ENCODE measurements at regions not wholly inside any gene's neighbourhood (a gene's known extent, or its start where the extent isn't known, plus 50 kb on each side); places are given as distances from the start of the nearest gene placed in this dataset.

DNA sequence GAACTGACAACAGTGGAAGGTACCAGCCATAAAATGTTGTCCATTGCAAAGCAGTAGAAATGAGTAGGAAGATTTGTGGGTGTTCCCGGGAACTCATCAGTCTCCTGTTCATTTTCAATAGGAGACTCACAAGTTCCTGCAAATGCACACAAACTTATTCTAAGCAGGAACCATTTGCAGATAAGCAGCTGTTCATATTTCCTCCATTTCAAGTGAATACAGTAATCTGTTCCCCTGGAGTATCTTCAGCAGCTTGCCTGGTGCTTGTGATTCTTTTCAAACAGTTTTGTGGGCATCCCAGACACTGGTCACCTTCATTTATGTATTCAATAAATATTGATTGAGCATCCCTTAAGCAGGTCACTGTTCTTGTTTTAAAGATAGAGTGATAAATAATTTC, 1315.5 kb upstream of the C9orf72 start:
- H3K36me3 ChIP-seq (ENCODE audit: control insufficient read depth in 2 of 4, insufficient read depth in 4 of 4, low read length in 3 of 4): no peaks in the 10 kb centered on the region
- H2BK15ac ChIP-seq (ENCODE audit: low read length): no peak overlapping the region
- H3K4ac ChIP-seq (replicated peaks; ENCODE audit: insufficient read length, low read depth, low read length): no peak overlapping the region
- H3K79me1 ChIP-seq (ENCODE audit: low read depth, low read length): no peaks in the 10 kb centered on the region
- H4K20me1 ChIP-seq (replicated peaks in 1 of 2; ENCODE audit: control insufficient read depth in 1 of 2, insufficient read depth in 2 of 2, low read length in 2 of 2): no peaks in the 10 kb centered on the region
- no peak for FAIRE-seq
- no peak for DNase-seq (ENCODE audit: low read depth in 1 of 2, low spot score in 2 of 2)
- H3K9ac ChIP-seq (replicated peaks in 1 of 4; ENCODE audit: extremely low read depth in 1 of 4, low read depth in 3 of 4, low read length in 3 of 4): no peak overlapping the region
- H3K27ac ChIP-seq (ENCODE audit: low read depth, low read length): no peak overlapping the region
- no peak overlapping the region for H3K4me3 ChIP-seq (ENCODE audit: extremely low read depth in 1 of 4, insufficient read depth in 2 of 4, low read depth in 3 of 4, low read length in 4 of 4)
- H4K5ac ChIP-seq (ENCODE audit: insufficient read length, low read depth, low read length): no peak overlapping the region
- ChIA-PET POLR2A (ENCODE audit: partially characterized antibody) (no interaction called here), CTCF (ENCODE audit: partially characterized antibody) (interaction anchor here (1.1 kb wide), 1 partner anchor 115 kb away, joined by 3 read pairs; no protein-coding TSS in a partner anchor)
- no peak overlapping the region for H2BK120ac ChIP-seq (replicated peaks; ENCODE audit: low read depth, low read length)
- H2BK20ac ChIP-seq (ENCODE audit: low read length): no peak overlapping the region
- no peaks in the 10 kb centered on the region for H3K4me1 ChIP-seq (replicated peaks in 1 of 4; ENCODE audit: control insufficient read depth in 3 of 4, insufficient read depth in 4 of 4, low read length in 3 of 4)
- H3K9me3 ChIP-seq (ENCODE audit: insufficient read depth in 2 of 2, low read depth in 1 of 2, low read length in 1 of 2): no peaks in the 10 kb centered on the region
- H2BK5ac ChIP-seq (ENCODE audit: low read depth, low read length): no peak overlapping the region
- H3K14ac ChIP-seq (ENCODE audit: insufficient read length): no peak overlapping the region
- H3K18ac ChIP-seq (ENCODE audit: extremely low read depth, low read length): no peak overlapping the region
- H3K56ac ChIP-seq (replicated peaks; ENCODE audit: insufficient read length, low read depth, low read length): no peak overlapping the region
- no peak overlapping the region for H4K91ac ChIP-seq (replicated peaks; ENCODE audit: insufficient read length, low read length)
- H2BK12ac ChIP-seq (ENCODE audit: low read depth, low read length): no peak overlapping the region
- H4K8ac ChIP-seq (ENCODE audit: extremely low read depth, insufficient read depth, low read length): no peak overlapping the region
- WGBS, 2 experiments (ENCODE audit: extremely low coverage in 1 of 2, insufficient coverage in 1 of 2, insufficient read length in 1 of 2, insufficient replicate concordance in 2 of 2, low coverage in 1 of 2, low lambda C conversion rate in 2 of 2, missing lambda C conversion rate in 1 of 2): 100% methylated on average over 1 of the region's 1 CpG; no CpG with 5 or more reads in 1 of the 2 experiments
- H2AFZ ChIP-seq (ENCODE audit: low read length): no peak overlapping the region
- H3K27me3 ChIP-seq (replicated peaks in 1 of 4; ENCODE audit: control insufficient read depth in 3 of 4, extremely low read depth in 1 of 4, insufficient read depth in 3 of 4, low read length in 3 of 4): no peaks in the 10 kb centered on the region
- no peak overlapping the region for H3K23ac ChIP-seq (ENCODE audit: insufficient read length)
- no peak overlapping the region for H3K4me2 ChIP-seq (ENCODE audit: insufficient read depth in 1 of 2, low read depth in 2 of 2, low read length in 2 of 2)
- no peak overlapping the region for H2AK5ac ChIP-seq (ENCODE audit: low read depth, low read length)
- H3K79me2 ChIP-seq (ENCODE audit: control insufficient read depth in 1 of 2, insufficient read depth in 2 of 2, low read length in 2 of 2): no peaks in the 10 kb centered on the region
- no peaks in the 10 kb centered on the region for H3K23me2 ChIP-seq (ENCODE audit: low read depth, low read length)
- no peak for TF ChIP-seq JUN (IDR thresholded peaks at IDR 0.05; ENCODE audit: low read depth, low read length)
- TF ChIP-seq, protein P1, sequence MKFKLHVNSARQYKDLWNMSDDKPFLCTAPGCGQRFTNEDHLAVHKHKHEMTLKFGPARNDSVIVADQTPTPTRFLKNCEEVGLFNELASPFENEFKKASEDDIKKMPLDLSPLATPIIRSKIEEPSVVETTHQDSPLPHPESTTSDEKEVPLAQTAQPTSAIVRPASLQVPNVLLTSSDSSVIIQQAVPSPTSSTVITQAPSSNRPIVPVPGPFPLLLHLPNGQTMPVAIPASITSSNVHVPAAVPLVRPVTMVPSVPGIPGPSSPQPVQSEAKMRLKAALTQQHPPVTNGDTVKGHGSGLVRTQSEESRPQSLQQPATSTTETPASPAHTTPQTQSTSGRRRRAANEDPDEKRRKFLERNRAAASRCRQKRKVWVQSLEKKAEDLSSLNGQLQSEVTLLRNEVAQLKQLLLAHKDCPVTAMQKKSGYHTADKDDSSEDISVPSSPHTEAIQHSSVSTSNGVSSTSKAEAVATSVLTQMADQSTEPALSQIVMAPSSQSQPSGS (IDR thresholded peaks at IDR 0.05; ENCODE audit: low read length): no peak
- TF ChIP-seq POLR2A (IDR thresholded peaks at IDR 0.05; ENCODE audit: control extremely low read depth in 1 of 2, low read depth in 2 of 2, low read length in 2 of 2): no peak
- TF ChIP-seq BRCA1 (IDR thresholded peaks at IDR 0.05; ENCODE audit: low read depth, low read length): no peak
- no peak for TF ChIP-seq POU5F1 (IDR thresholded peaks at IDR 0.05; ENCODE audit: low read depth, low read length)
- no peak for TF ChIP-seq NRF1 (IDR thresholded peaks at IDR 0.05; ENCODE audit: low read depth, low read length)
- TF ChIP-seq CHD1 (IDR thresholded peaks at IDR 0.05; ENCODE audit: low read depth, low read length): no peak
- TF ChIP-seq, protein P2, sequence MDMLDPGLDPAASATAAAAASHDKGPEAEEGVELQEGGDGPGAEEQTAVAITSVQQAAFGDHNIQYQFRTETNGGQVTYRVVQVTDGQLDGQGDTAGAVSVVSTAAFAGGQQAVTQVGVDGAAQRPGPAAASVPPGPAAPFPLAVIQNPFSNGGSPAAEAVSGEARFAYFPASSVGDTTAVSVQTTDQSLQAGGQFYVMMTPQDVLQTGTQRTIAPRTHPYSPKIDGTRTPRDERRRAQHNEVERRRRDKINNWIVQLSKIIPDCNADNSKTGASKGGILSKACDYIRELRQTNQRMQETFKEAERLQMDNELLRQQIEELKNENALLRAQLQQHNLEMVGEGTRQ (IDR thresholded peaks at IDR 0.05; ENCODE audit: low read length): no peak
- no peak for TF ChIP-seq KDM1A (IDR thresholded peaks at IDR 0.05; ENCODE audit: borderline replicate concordance, low read length)
- no peak for TF ChIP-seq CHD2 (IDR thresholded peaks at IDR 0.05; ENCODE audit: low read length)
- TF ChIP-seq SUZ12 (IDR thresholded peaks at IDR 0.05; ENCODE audit: low read length): no peak
- TF ChIP-seq ZNF274 (IDR thresholded peaks at IDR 0.05; ENCODE audit: borderline replicate concordance, extremely low read depth, low read length): no peak
- no peak for TF ChIP-seq RXRA (IDR thresholded peaks at IDR 0.05; ENCODE audit: insufficient read depth, low read depth, low read length)
- no peak for TF ChIP-seq BCL11A (IDR thresholded peaks at IDR 0.05; ENCODE audit: low read depth in 2 of 2, low read length in 2 of 2)
